ENCODE measurements at regions not wholly inside any gene's neighbourhood (a gene's known extent, or its start where the extent isn't known, plus 50 kb on each side); places are given as distances from the start of the nearest gene placed in this dataset.
"Not testable (repeated sequence)": the region's sequence is repeated elsewhere in the genome, so short reads cannot be mapped to it uniquely, and the experiment has no call there.

DNA sequence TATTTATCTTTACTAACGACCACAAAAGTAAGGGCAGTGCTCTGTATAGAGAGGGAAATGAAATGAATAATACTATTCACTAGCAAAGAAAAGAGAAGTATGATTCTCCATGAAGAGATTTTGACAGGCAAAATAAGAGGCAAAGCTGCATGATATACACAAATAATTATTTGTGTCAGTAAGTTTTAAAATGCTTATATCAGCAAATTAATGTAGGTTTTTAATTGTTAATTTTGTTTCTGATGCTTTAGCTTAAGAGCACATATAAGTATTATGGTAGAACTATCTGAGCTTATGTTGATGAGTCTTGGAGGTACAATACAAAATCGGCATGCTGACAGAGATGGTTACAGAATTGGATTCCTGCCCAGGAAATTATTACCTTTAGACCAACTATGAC lies 383.1 kb upstream of the VSTM2A start:
- no peak for TF ChIP-seq POLR2A (IDR thresholded peaks at IDR 0.05; ENCODE audit: low read depth, low read length)
- FAIRE-seq (no peak), DNase-seq (ENCODE audit: insufficient read length, low spot score) (no peak)

DNA sequence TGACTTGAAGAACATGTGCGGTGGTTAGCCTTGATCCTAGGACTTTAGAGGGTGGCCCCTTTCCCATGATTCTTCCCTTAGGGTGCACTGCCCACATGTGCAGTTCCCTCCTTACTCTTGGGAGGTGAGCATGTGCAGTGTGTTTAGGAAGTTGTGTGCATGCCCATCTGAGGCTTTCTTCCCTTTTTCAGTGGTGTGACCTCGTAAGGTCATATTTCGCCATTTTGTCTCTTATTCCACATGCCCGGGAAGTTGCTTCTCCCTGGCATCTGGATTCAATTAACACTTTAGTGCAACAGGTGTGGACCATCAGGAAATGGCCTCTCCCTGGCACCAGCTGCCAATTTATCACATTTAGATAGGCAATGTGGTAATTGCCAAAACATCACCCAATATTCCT lies 380.6 kb upstream of the VSTM2A start:
- no peak for DNase-seq (ENCODE audit: insufficient read length, low spot score)
- FAIRE-seq, result peak; percentile 53
- TF ChIP-seq POLR2A (IDR thresholded peaks at IDR 0.05; ENCODE audit: low read depth, low read length), result no peak

DNA sequence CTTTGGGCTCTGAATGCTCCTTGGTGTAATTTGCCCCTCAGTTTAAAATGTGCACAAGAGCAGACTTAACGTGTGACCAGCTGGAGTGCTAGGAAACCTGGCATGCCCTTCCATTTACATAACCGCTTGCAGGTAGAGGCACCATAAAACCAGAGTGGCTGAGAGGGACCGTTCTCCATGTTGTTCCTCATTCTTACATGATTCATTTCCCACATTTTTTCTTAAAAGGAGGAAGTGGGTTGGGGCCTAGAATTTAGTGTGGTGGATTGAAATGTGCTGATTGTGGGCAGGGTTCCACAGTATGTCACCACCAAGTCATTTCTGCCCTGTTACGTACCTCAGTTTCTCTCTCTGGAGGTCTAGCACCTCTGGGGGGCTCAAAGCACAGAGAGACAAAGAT lies 375.8 kb upstream of the VSTM2A start:
- no peak for FAIRE-seq
- no peak for TF ChIP-seq POLR2A (IDR thresholded peaks at IDR 0.05; ENCODE audit: low read depth, low read length)
- no peak for DNase-seq (ENCODE audit: insufficient read length, low spot score)

DNA sequence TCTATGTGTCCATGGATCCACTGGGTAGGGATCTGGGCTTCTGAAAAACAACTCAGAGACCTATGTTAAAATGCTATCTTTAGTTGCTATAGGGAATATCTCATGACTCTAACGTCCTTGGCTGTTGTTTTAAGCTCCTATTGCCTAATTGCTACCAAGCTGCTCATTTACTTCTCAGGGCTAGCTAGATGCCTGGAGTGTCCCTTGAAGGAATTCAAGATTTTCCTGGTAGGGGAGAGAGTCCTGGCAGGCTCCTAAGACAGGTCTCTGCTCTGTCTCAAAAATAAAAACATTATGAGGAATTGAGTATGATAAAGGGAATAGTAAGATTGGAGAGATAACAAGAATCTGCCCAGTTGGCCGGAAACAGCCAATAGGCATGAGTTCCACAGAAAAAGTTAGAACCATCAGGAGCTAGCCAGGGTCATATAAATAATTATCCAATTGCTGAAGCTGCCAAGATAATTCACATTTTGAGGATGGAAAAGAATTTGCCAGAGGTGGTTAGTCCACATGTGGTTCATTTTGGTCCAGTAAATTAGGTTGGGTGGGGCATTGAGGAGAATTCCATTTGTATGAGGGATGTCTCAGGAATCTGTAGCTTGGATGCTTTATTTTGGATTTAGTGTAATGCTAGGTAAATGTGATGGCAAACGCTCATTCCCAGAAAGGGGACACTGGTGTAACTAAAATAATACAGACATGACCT lies 362.7 kb upstream of the VSTM2A start:
- no peak for FAIRE-seq
- no peak for DNase-seq (ENCODE audit: insufficient read length, low spot score)
- no peak for TF ChIP-seq POLR2A (IDR thresholded peaks at IDR 0.05; ENCODE audit: low read depth, low read length)

DNA sequence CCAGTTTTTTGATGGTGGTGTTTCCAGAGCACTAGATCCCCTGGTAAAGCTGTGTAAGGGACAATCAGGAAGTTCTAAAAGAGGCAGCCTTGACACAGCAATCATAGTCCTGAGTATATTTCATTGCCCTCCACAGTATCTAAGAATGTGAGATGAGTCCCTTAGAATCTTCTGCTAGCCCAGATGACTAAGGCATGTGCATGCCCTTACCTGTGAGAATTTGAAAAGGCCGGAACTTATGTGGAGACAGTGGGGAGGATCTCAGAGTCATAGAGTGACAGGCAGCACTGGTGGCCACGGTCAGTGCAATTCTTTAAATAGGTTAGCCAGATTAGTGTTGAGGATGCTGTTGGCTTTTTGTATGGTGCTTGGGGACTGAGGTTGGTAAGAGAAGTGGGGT lies 361.4 kb upstream of the VSTM2A start:
- DNase-seq (ENCODE audit: insufficient read length, low spot score) (no peak), FAIRE-seq (no peak)
- TF ChIP-seq POLR2A (IDR thresholded peaks at IDR 0.05; ENCODE audit: low read depth, low read length), result no peak

DNA sequence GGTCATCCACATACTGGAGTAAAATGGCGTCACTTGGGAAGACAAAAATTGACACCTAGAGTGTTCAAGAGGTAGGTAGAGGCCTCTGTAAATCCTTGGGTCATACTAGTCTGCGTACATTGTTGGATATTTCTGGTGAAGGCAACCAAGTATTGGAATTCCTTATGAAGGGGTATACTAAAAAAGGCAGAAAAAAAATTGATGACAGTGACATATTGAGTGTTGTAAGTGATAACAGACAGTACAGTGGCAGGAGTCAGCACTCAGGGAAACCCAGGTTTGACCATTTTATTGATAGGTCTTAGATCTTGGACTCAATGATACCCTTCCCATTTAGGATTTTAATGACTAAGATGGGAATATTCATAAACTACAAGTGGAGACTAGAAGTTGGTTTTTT lies 359.1 kb upstream of the VSTM2A start:
- FAIRE-seq, result no peak

DNA sequence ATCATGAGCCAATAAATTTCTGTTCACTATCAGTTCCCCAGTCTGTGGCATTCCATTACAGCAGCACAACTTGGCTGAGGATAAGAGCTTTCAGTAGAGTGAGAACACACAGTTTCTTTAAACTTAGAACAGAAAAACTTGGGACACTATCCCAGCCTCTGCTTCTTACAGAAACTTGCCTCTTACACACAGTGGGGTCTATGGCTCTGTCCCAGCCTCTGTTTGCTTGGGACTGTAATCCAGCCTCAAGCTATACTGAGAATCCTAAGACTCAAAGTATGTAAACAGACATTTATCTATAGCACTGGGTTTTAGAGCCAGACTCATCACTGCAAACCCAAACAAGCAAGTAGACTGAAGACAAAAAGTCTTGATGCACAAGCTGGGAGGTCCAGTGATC lies 355.8 kb upstream of the VSTM2A start:
- no peak for TF ChIP-seq POLR2A (IDR thresholded peaks at IDR 0.05; ENCODE audit: low read depth, low read length)
- DNase-seq (ENCODE audit: insufficient read length, low spot score) (no peak), FAIRE-seq (no peak)

More for the DNA sequence above, 359.1 kb upstream of the VSTM2A start:
- DNase-seq (ENCODE audit: insufficient read length, low spot score), result no peak
- no peak for TF ChIP-seq POLR2A (IDR thresholded peaks at IDR 0.05; ENCODE audit: low read depth, low read length)

DNA sequence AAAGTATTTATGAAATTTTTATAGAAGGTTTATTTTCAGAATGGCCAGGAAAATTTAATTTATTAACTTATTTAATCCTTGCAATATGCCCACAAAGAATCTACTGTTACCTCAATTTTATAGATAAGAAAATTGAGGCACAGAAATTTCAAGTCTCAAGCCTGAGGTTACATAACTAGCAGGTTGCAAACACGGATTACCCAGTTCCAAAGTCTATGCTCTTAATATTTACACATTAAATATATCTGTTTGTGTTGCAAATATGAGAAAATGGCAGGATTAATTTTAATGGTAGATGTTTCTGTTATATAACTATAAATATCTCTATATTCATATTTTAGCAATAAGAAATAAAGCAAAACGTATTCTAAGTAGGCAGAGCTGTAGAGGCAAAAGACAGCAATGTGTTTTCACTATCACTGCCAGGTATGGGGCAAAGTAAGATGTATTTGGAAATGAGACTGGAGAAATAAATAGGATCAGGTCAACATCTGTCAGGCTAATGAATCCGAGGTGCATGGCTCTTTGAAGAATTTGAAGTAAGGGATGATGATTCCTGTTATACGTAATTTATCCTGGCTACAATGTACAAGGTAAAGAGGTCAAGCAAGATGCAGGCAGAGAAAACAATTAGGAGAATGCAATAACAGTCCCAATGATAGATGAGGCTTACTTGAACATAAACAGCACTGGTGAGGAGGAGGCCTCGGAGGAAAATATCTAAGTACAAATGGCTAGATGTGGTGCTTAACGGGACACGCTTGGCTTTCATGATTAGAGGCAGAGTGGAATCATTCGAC lies 354.1 kb upstream of the VSTM2A start:
- no peak for FAIRE-seq
- no peak for DNase-seq (ENCODE audit: insufficient read length, low spot score)
- no peak for TF ChIP-seq POLR2A (IDR thresholded peaks at IDR 0.05; ENCODE audit: low read depth, low read length)

DNA sequence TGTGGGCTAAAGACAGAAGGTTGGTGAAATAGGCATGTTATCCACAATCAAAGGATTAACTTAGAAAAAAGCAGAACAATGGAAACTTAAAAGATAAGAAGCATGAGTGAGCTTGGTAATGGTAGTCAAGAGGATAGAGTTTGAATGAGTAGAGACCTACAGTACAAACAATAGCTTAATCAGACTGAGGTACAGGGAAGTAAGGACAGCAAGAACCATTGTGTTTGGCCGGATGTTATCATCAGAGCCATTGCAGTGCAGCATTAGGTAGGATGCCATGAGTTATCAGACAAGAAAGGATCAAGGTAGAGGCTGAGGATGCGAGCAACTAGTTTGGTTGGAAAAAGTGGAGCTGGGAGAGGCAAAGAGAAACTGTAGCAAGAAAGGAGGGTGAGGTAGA lies 353.3 kb upstream of the VSTM2A start:
- FAIRE-seq (no peak), DNase-seq (ENCODE audit: insufficient read length, low spot score) (no peak)
- no peak for TF ChIP-seq POLR2A (IDR thresholded peaks at IDR 0.05; ENCODE audit: low read depth, low read length)

DNA sequence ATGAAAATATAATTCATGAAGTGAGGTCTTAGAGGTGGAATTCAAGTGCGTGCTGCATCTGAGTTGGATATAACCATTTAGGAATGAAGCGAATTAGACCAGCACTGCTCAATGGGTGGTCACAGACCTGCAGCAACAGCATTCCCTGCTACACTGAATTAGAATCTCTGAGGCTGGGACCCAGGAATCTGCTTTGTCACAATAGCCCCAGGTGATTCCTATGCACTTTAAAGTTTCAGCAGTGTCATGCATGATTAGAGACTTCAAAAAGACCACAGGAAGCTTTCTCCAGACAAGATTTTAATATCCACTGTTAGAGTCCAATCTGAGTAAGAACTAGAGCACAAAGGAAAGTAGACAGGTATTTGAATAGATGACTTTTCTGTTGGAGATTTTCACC lies 352.8 kb upstream of the VSTM2A start:
- TF ChIP-seq POLR2A (IDR thresholded peaks at IDR 0.05; ENCODE audit: low read depth, low read length), result no peak
- no peak for FAIRE-seq
- DNase-seq (ENCODE audit: insufficient read length, low spot score), result no peak

DNA sequence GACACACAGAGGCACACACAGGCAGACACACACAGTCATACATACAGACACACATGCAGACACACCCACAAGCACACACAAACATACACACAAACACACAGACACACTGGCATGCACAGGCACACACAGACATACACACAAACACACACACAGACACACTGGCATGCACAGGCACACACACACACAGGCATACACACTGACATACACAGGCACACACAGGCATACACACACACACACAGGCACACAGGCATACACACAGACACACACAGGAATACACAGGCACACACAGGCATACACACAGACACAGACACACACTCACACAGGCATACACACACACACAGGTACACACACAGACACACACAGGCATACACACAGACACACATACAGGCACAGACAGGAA lies 340.7 kb upstream of the VSTM2A start:
- peak; percentile 84 for FAIRE-seq
- TF ChIP-seq POLR2A (IDR thresholded peaks at IDR 0.05; ENCODE audit: low read depth, low read length), result no peak

DNA sequence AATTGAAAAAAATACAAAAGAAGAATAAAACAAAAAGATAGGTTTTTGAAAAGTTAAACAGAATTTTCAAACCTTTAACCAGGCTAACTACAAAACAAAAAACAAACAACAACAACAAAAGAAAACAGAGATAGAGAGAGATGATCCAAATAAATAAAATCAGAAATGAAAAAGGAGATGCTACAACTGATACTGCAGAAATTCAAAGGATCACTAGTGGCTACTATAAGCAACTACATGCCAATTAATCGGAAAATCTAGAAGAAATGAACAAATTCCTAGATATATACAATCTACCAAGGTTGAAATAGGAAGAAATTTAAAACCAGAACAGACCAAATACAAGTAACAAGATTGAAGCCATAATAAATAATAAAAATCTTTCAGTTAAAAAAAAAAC lies 326.8 kb upstream of the VSTM2A start:
- DNase-seq (ENCODE audit: insufficient read length, low spot score) (no peak), FAIRE-seq (no peak)
- TF ChIP-seq POLR2A (IDR thresholded peaks at IDR 0.05; ENCODE audit: low read depth, low read length), result no peak

More for the DNA sequence above, 340.7 kb upstream of the VSTM2A start:
- no peak for DNase-seq (ENCODE audit: insufficient read length, low spot score)

DNA sequence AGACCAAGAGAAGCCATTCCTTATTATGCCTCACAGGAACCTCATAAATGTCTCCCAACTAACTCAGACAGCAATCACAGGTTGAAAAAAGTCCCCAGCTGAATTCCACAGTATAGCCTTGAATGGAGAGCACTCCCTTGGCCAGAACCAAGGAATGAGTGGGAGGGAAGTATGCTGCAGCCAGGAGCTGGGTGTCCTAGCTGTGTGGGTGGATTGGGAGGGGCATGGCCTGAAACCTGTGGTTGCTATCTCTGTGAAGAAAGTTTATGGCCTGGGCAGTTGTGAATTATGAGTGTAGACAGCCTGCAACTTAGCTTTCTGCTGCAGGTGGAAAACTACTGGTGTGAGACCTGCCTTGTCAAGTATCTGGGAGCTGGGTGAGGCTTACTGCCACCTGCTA lies 316.1 kb upstream of the VSTM2A start:
- DNase-seq (ENCODE audit: insufficient read length, low spot score); FAIRE-seq: not testable (repeated sequence)

DNA sequence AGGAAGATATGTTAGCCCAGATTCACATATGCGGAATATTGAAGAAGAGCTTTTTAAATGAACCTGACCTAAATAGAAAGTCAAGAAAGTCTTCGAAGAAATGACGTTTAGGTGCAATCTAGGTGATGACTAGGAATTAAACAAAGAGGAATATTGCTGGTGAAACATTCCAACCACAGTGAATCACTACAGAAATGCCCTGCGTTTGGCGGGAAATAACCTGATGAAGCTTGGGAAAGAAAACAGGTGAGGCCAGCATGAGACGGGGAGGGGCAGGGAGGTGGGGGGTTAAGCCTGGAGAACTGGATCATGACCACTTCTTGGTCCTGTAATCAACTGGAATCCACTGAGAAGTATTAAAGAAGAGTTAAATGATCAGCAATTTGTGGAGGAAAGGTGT lies 299.4 kb upstream of the VSTM2A start:
- no peak for TF ChIP-seq POLR2A (IDR thresholded peaks at IDR 0.05; ENCODE audit: low read depth, low read length)
- FAIRE-seq (peak; percentile 53), DNase-seq (ENCODE audit: insufficient read length, low spot score) (no peak)

DNA sequence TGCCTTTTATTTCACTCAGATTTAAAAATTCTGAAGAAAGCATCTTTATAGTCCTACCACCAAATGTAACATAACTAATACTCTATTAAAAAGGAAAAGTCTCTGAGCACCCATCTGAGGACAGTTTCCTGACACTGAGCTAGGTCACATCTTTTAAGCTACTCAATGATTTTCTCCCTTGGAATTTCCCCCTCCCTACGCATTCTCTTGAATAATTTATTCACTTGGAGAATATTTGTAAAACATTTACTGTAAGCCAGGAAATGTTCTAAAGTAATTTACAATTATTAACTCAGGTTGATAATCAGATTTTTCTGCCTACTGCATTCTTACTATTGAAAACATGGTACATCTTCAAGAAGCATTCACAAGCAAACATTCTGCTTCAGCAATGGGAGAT lies 297.2 kb upstream of the VSTM2A start:
- TF ChIP-seq POLR2A (IDR thresholded peaks at IDR 0.05; ENCODE audit: low read depth, low read length), result no peak
- DNase-seq (ENCODE audit: insufficient read length, low spot score), result no peak
- no peak for FAIRE-seq

All from H54 (cell line).